ENCODE measurements at regions not wholly inside any gene's neighbourhood (a gene's known extent, or its start where the extent isn't known, plus 50 kb on each side); places are given as distances from the start of the nearest gene placed in this dataset.

- no peaks in the 10 kb centered on the region for H3K27me3 ChIP-seq (ENCODE audit: control insufficient read depth, insufficient read depth, low read length)
- no peak overlapping the region for H3K4me3 ChIP-seq (ENCODE audit: insufficient read depth, low read depth, low read length)
- no peaks in the 10 kb centered on the region for H3K36me3 ChIP-seq (replicated peaks; ENCODE audit: control insufficient read depth, insufficient read depth, low read length)
- no peak for DNase-seq
These were observed 171.4 kb upstream of the SERPINE2 start for GRCh38 chr2:224210286-224211180.

GRCh38 chr2:224209555-224210285 is 170.6 kb upstream of the SERPINE2 start:
- no peak for DNase-seq
- Histone ChIP-seq H3K4me3 (ENCODE audit: insufficient read depth, low read depth, low read length) (no peak overlapping the region), H3K36me3 (replicated peaks; ENCODE audit: control insufficient read depth, insufficient read depth, low read length) (no peaks in the 10 kb centered on the region), H3K27me3 (ENCODE audit: control insufficient read depth, insufficient read depth, low read length) (no peaks in the 10 kb centered on the region)

GRCh38 chr2:224208443-224208842 is 169.4 kb upstream of the SERPINE2 start:
- DNase-seq = no peak
- no peaks in the 10 kb centered on the region for H3K27me3 ChIP-seq (ENCODE audit: control insufficient read depth, insufficient read depth, low read length)
- no peaks in the 10 kb centered on the region for H3K36me3 ChIP-seq (replicated peaks; ENCODE audit: control insufficient read depth, insufficient read depth, low read length)
- no peak overlapping the region for H3K4me3 ChIP-seq (ENCODE audit: insufficient read depth, low read depth, low read length)

GRCh38 chr2:224208007-224208406 is 168.9 kb upstream of the SERPINE2 start:
- Histone ChIP-seq H3K4me3 (ENCODE audit: insufficient read depth, low read depth, low read length) (no peak overlapping the region), H3K36me3 (replicated peaks; ENCODE audit: control insufficient read depth, insufficient read depth, low read length) (no peaks in the 10 kb centered on the region), H3K27me3 (ENCODE audit: control insufficient read depth, insufficient read depth, low read length) (no peaks in the 10 kb centered on the region)
- no peak for DNase-seq

GRCh38 chr2:224206816-224207215 is 167.7 kb upstream of the SERPINE2 start:
- Histone ChIP-seq H3K27me3 (ENCODE audit: control insufficient read depth, insufficient read depth, low read length) (no peaks in the 10 kb centered on the region), H3K4me3 (ENCODE audit: insufficient read depth, low read depth, low read length) (no peak overlapping the region), H3K36me3 (replicated peaks; ENCODE audit: control insufficient read depth, insufficient read depth, low read length) (no peaks in the 10 kb centered on the region)
- DNase-seq = no peak

- no peaks in the 10 kb centered on the region for H3K36me3 ChIP-seq (replicated peaks; ENCODE audit: control insufficient read depth, insufficient read depth, low read length)
- no peak overlapping the region for H3K4me3 ChIP-seq (ENCODE audit: insufficient read depth, low read depth, low read length)
- no peak for DNase-seq
- H3K27me3 ChIP-seq (ENCODE audit: control insufficient read depth, insufficient read depth, low read length) = no peaks in the 10 kb centered on the region
These were observed 163.3 kb upstream of the SERPINE2 start for GRCh38 chr2:224202281-224202865.

GRCh38 chr2:224198436-224198835 is 159.3 kb upstream of the SERPINE2 start:
- no peak overlapping the region for H3K4me3 ChIP-seq (ENCODE audit: insufficient read depth, low read depth, low read length)
- DNase-seq = no peak
- H3K27me3 ChIP-seq (ENCODE audit: control insufficient read depth, insufficient read depth, low read length) = no peaks in the 10 kb centered on the region
- H3K36me3 ChIP-seq (replicated peaks; ENCODE audit: control insufficient read depth, insufficient read depth, low read length) = no peaks in the 10 kb centered on the region

GRCh38 chr2:224196810-224197209 is 157.7 kb upstream of the SERPINE2 start:
- Histone ChIP-seq H3K4me3 (ENCODE audit: insufficient read depth, low read depth, low read length) (no peak overlapping the region), H3K27me3 (ENCODE audit: control insufficient read depth, insufficient read depth, low read length) (no peaks in the 10 kb centered on the region), H3K36me3 (replicated peaks; ENCODE audit: control insufficient read depth, insufficient read depth, low read length) (no peaks in the 10 kb centered on the region)
- DNase-seq = no peak

GRCh38 chr2:224195925-224196571 is 157.0 kb upstream of the SERPINE2 start:
- H3K36me3 ChIP-seq (replicated peaks; ENCODE audit: control insufficient read depth, insufficient read depth, low read length) = no peaks in the 10 kb centered on the region
- no peaks in the 10 kb centered on the region for H3K27me3 ChIP-seq (ENCODE audit: control insufficient read depth, insufficient read depth, low read length)
- DNase-seq = no peak
- H3K4me3 ChIP-seq (ENCODE audit: insufficient read depth, low read depth, low read length) = no peak overlapping the region

GRCh38 chr2:224194161-224194560 is 155.1 kb upstream of the SERPINE2 start:
- DNase-seq = no peak
- Histone ChIP-seq H3K36me3 (replicated peaks; ENCODE audit: control insufficient read depth, insufficient read depth, low read length) (no peaks in the 10 kb centered on the region), H3K27me3 (ENCODE audit: control insufficient read depth, insufficient read depth, low read length) (no peaks in the 10 kb centered on the region), H3K4me3 (ENCODE audit: insufficient read depth, low read depth, low read length) (no peak overlapping the region)

- no peak overlapping the region for H3K4me3 ChIP-seq (ENCODE audit: insufficient read depth, low read depth, low read length)
- H3K36me3 ChIP-seq (replicated peaks; ENCODE audit: control insufficient read depth, insufficient read depth, low read length) = no peaks in the 10 kb centered on the region
- DNase-seq = no peak
- no peaks in the 10 kb centered on the region for H3K27me3 ChIP-seq (ENCODE audit: control insufficient read depth, insufficient read depth, low read length)
These were observed 152.4 kb upstream of the SERPINE2 start for GRCh38 chr2:224191465-224191864.

- no peak overlapping the region for H3K4me3 ChIP-seq (ENCODE audit: insufficient read depth, low read depth, low read length)
- H3K27me3 ChIP-seq (ENCODE audit: control insufficient read depth, insufficient read depth, low read length) = no peaks in the 10 kb centered on the region
- H3K36me3 ChIP-seq (replicated peaks; ENCODE audit: control insufficient read depth, insufficient read depth, low read length) = no peaks in the 10 kb centered on the region
- no peak for DNase-seq
These were observed 151.8 kb upstream of the SERPINE2 start for GRCh38 chr2:224190936-224191270.

GRCh38 chr2:224190234-224190935 is 151.3 kb upstream of the SERPINE2 start:
- no peak overlapping the region for H3K4me3 ChIP-seq (ENCODE audit: insufficient read depth, low read depth, low read length)
- no peak for DNase-seq

GRCh38 chr2:224187220-224187619 is 148.1 kb upstream of the SERPINE2 start:
- no peak for DNase-seq
- no peaks in the 10 kb centered on the region for H3K27me3 ChIP-seq (ENCODE audit: control insufficient read depth, insufficient read depth, low read length)
- H3K4me3 ChIP-seq (ENCODE audit: insufficient read depth, low read depth, low read length) = no peak overlapping the region

More at GRCh38 chr2:224190234-224190935, 151.3 kb upstream of the SERPINE2 start:
- no peaks in the 10 kb centered on the region for H3K27me3 ChIP-seq (ENCODE audit: control insufficient read depth, insufficient read depth, low read length)
- H3K36me3 ChIP-seq (replicated peaks; ENCODE audit: control insufficient read depth, insufficient read depth, low read length) = no peaks in the 10 kb centered on the region

More at GRCh38 chr2:224187220-224187619, 148.1 kb upstream of the SERPINE2 start:
- H3K36me3 ChIP-seq (replicated peaks; ENCODE audit: control insufficient read depth, insufficient read depth, low read length) = no peaks in the 10 kb centered on the region
